ENCODE measurements at regions not wholly inside any gene's neighbourhood (a gene's known extent, or its start where the extent isn't known, plus 50 kb on each side); places are given as distances from the start of the nearest gene placed in this dataset.

DNA sequence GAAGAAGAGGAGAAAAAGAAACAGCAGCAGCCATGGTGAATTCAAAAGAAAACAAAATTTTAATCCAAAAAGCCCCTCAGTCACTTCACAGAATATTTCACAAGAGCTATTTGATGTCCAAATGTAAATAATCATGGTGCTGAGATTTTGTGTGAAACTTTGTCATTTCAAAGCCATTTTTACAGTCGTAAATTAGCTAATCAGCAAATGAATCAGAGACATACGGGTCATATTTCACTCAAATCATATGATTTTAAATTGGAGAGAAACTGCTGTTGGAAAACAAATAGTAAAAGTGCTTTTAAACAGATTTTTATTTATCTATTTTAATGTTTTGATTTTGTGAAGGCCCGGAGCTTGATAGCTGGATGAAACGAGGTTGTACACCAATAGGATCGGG, 101.4 kb upstream of the SMIM23 start:
- Histone ChIP-seq H3K9me3 (ENCODE audit: control insufficient read depth, insufficient read depth, low read length) (no peaks in the 10 kb centered on the region), H3K27me3 (ENCODE audit: control insufficient read depth, insufficient read depth, low read length) (no peaks in the 10 kb centered on the region), H3K36me3 (ENCODE audit: control insufficient read depth, insufficient read depth, low read length) (no peaks in the 10 kb centered on the region), H3K4me3 (ENCODE audit: low read depth, low read length) (no peak overlapping the region), H3K4me1 (ENCODE audit: control insufficient read depth, insufficient read depth, low read length) (peaks cover 5% of the 10 kb centered on the region), H3K9ac (ENCODE audit: low read depth, low read length) (no peak overlapping the region), H3K27ac (ENCODE audit: low read depth, low read length) (no peak overlapping the region)

DNA sequence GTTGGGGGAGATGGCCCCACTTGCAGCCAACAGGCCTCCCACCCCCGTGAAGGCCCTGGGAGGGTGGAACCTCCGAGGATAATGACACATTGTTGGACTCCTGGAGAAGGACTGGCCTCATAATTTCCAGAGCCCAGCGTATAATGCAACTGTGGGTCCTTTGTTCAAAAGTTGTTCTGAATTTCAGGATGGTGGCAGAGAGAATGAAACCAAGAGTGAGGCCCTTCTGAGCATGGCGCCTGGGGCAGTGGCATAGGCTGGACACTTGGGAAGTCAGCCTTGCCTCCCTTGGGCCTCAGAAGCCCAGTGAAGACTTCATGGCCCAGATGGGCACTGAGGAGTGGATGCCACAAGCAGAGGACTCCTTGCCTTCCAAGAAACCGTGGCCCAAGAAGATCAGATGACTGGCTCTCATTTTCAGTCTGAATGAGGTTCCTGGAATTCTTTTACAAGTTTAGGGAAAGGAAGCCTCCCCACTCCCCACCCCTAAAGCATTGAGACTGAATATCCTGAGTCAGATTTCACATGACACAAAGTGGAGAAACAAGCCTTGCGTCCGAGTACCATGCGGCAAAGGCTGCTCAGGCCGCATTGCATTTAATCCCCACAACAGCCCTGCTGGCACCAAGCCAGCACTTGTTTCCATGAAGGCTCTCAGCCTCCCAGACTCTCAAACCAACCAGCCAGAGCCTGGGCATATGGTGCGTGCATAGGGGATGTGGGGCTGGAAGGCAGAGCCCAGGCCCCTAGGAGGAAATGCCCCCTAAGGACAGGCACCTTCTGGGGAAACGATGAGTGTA, 96.7 kb upstream of the SMIM23 start:
- Histone ChIP-seq H3K27me3 (ENCODE audit: control insufficient read depth, insufficient read depth, low read length) (no peaks in the 10 kb centered on the region), H3K9me3 (ENCODE audit: control insufficient read depth, insufficient read depth, low read length) (no peaks in the 10 kb centered on the region), H3K36me3 (ENCODE audit: control insufficient read depth, insufficient read depth, low read length) (no peaks in the 10 kb centered on the region), H3K4me3 (ENCODE audit: low read depth, low read length) (no peak overlapping the region), H3K27ac (ENCODE audit: low read depth, low read length) (no peak overlapping the region), H3K9ac (ENCODE audit: low read depth, low read length) (no peak overlapping the region), H3K4me1 (ENCODE audit: control insufficient read depth, insufficient read depth, low read length) (no peaks in the 10 kb centered on the region; the same call in 1 of the 2 replicates)

DNA sequence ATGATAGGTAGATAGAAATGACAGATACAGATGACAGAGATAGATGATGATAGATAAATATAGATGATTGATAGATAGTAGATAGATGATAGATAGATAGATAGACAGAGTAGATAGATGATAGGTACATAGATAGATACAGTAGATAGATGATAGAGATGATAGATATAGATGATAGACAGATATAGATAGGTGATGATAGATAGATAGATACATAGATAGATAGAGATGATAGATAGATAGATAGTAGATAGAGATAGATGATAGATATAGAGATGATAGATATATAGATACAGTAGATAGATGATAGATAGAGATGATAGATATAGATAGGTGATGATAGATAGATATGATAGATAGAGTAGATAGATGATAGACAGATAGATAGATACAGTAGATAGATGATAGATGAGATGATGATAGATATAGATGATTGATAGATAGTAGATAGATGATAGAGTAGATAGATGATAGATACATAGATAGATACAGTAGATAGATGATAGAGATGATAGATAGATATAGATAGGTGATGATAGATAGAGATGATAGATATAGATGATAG, 95.7 kb upstream of the SMIM23 start:
- no peaks in the 10 kb centered on the region for H3K36me3 ChIP-seq (ENCODE audit: control insufficient read depth, insufficient read depth, low read length)
- H3K4me3 ChIP-seq (ENCODE audit: low read depth, low read length): no peak overlapping the region
- no peak overlapping the region for H3K9ac ChIP-seq (ENCODE audit: low read depth, low read length)
- H3K9me3 ChIP-seq (ENCODE audit: control insufficient read depth, insufficient read depth, low read length): no peaks in the 10 kb centered on the region
- no peak overlapping the region for H3K27ac ChIP-seq (ENCODE audit: low read depth, low read length)
- no peaks in the 10 kb centered on the region for H3K4me1 ChIP-seq (ENCODE audit: control insufficient read depth, insufficient read depth, low read length)
- no peaks in the 10 kb centered on the region for H3K27me3 ChIP-seq (ENCODE audit: control insufficient read depth, insufficient read depth, low read length)

DNA sequence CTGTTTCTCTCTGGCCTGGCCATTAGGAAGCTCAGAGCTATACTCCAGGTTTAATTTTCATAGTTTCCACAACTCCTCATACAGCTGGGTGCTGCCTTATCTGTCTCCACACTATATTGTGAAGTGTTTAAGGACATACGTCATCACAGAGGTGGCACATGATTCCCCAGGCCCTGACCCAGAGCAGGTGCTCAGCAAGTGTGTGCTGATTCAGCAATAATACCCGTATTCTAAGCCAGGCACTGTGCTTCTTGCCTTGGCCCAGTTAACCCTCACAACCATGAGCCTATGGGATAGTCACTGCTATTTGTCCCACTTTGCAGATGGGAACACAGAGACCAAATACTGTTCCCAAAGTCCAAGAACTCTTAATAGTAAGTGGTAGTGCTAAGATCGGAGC, 93.5 kb upstream of the SMIM23 start:
- no peaks in the 10 kb centered on the region for H3K4me1 ChIP-seq (ENCODE audit: control insufficient read depth, insufficient read depth, low read length)
- no peaks in the 10 kb centered on the region for H3K9me3 ChIP-seq (ENCODE audit: control insufficient read depth, insufficient read depth, low read length)
- no peaks in the 10 kb centered on the region for H3K27me3 ChIP-seq (ENCODE audit: control insufficient read depth, insufficient read depth, low read length)
- no peak overlapping the region for H3K4me3 ChIP-seq (ENCODE audit: low read depth, low read length)
- H3K27ac ChIP-seq (ENCODE audit: low read depth, low read length): no peak overlapping the region
- H3K9ac ChIP-seq (ENCODE audit: low read depth, low read length): no peak overlapping the region
- no peaks in the 10 kb centered on the region for H3K36me3 ChIP-seq (ENCODE audit: control insufficient read depth, insufficient read depth, low read length)

DNA sequence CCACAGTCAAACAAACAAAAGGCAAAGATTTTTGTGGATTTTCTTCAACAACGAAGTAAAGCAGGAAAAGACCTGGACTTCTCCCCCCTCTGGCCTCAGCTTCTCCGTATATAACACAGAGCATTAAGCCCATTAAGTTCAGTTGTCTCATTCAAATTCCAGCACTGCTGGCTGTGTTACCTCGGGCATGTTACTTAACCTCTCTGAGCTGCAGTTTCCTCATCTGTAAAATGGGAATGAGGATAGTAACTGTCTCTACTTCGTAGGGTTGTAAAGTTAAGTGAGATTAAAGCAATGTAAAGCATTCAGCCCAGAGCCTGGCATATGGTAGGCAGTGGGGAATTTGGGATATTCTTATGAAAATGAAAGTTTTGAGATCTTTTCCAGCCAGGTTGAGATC, 92.7 kb upstream of the SMIM23 start:
- H3K4me3 ChIP-seq (ENCODE audit: low read depth, low read length): no peak overlapping the region
- H3K36me3 ChIP-seq (ENCODE audit: control insufficient read depth, insufficient read depth, low read length): no peaks in the 10 kb centered on the region
- H3K4me1 ChIP-seq (ENCODE audit: control insufficient read depth, insufficient read depth, low read length): peaks cover under 1% of the 10 kb centered on the region; the same call in 1 of the 2 replicates
- H3K27me3 ChIP-seq (ENCODE audit: control insufficient read depth, insufficient read depth, low read length): no peaks in the 10 kb centered on the region
- H3K9me3 ChIP-seq (ENCODE audit: control insufficient read depth, insufficient read depth, low read length): no peaks in the 10 kb centered on the region
- H3K27ac ChIP-seq (ENCODE audit: low read depth, low read length): no peak overlapping the region
- H3K9ac ChIP-seq (ENCODE audit: low read depth, low read length): no peak overlapping the region

DNA sequence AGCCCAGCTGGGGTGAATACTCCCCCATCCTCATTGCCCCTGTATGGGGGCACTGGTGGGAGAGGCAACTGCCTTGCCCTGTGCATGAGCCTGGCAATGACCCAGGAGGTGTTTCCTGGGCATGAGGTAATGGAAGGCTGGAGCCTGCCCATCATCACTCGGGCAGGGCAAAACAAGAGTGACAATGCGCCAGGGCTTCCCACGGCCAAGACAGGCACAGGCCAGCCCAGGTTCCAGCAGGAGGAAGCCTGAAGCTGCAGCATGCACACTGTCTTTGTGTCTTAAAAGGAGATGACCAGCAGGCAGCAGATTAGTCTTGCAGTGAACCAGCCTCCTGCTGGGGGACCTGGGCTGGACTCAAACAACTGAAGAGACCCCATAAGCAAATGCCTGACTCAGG, 92.2 kb upstream of the SMIM23 start:
- Histone ChIP-seq H3K36me3 (ENCODE audit: control insufficient read depth, insufficient read depth, low read length) (no peaks in the 10 kb centered on the region), H3K27me3 (ENCODE audit: control insufficient read depth, insufficient read depth, low read length) (no peaks in the 10 kb centered on the region), H3K9me3 (ENCODE audit: control insufficient read depth, insufficient read depth, low read length) (no peaks in the 10 kb centered on the region), H3K4me3 (ENCODE audit: low read depth, low read length) (no peak overlapping the region), H3K4me1 (ENCODE audit: control insufficient read depth, insufficient read depth, low read length) (peaks cover 6% of the 10 kb centered on the region), H3K27ac (ENCODE audit: low read depth, low read length) (no peak overlapping the region), H3K9ac (ENCODE audit: low read depth, low read length) (no peak overlapping the region)

DNA sequence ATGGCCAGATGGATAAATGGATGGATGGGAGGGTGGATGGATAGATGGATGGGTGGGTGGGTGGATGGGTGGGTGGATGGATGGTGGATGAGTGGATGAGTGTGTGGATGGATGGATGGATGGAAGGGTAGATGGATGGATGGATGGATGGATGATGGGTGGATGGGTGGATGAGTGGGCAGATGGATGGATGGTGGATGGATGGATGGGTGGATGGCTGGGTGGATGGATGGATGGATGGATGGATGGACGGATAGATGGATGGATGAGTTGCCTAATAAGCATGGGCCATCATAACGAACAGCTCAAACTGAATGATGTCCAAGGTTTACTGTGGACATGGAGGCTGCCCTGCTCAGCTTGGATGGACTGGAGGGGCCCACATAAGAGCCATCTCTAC, 89.8 kb upstream of the SMIM23 start:
- H3K9ac ChIP-seq (ENCODE audit: low read depth, low read length): no peak overlapping the region
- H3K4me1 ChIP-seq (ENCODE audit: control insufficient read depth, insufficient read depth, low read length): peaks cover 8% of the 10 kb centered on the region
- H3K4me3 ChIP-seq (ENCODE audit: low read depth, low read length): no peak overlapping the region
- no peaks in the 10 kb centered on the region for H3K27me3 ChIP-seq (ENCODE audit: control insufficient read depth, insufficient read depth, low read length)
- no peaks in the 10 kb centered on the region for H3K36me3 ChIP-seq (ENCODE audit: control insufficient read depth, insufficient read depth, low read length)
- no peaks in the 10 kb centered on the region for H3K9me3 ChIP-seq (ENCODE audit: control insufficient read depth, insufficient read depth, low read length)
- H3K27ac ChIP-seq (ENCODE audit: low read depth, low read length): no peak overlapping the region

DNA sequence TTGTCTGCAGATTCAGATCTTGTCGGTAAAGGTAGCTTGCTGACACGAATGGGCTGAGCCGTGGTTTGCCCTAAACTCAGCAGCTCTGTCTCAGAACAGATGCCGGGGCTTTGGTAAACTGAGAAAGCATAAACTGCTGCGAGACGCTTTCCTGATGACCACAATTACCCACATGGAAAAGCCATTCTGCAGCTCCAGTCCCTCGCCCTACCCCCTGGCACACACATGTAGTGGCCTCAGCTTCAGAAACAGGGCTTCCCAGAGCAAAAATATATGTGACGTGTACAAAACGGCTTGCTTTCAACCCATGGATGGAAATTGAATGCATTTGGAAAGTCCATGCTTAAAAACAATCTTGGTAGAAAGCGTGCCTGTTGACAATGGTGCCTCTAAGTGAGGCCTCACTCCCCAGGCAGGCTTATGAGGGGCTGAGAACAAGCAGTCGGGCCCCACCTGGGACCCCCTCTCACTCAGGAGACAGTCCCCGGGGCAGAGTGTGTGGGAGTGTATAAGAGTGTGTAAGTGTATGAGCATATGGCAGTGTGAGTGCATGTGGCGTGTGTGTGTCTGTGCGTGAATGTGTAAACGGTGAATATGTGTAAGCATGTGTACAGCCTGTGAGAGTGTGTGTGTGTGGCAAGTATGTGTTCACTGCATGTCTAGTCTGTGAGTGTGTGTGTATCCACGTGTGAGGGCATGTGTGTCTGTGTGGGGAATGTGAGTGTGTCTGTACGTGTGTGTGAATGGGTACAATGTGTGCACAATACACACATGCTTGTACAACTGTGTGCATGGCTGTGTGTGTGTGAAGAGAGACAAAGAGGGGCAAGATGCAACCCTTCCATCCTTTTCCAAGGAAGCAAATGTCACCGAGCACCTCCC, 88.2 kb upstream of the SMIM23 start:
- Histone ChIP-seq H3K9ac (ENCODE audit: low read depth, low read length) (no peak overlapping the region), H3K36me3 (ENCODE audit: control insufficient read depth, insufficient read depth, low read length) (no peaks in the 10 kb centered on the region), H3K4me3 (ENCODE audit: low read depth, low read length) (no peak overlapping the region), H3K4me1 (ENCODE audit: control insufficient read depth, insufficient read depth, low read length) (peaks cover 8% of the 10 kb centered on the region), H3K27ac (ENCODE audit: low read depth, low read length) (no peak overlapping the region), H3K27me3 (ENCODE audit: control insufficient read depth, insufficient read depth, low read length) (no peaks in the 10 kb centered on the region), H3K9me3 (ENCODE audit: control insufficient read depth, insufficient read depth, low read length) (no peaks in the 10 kb centered on the region)

DNA sequence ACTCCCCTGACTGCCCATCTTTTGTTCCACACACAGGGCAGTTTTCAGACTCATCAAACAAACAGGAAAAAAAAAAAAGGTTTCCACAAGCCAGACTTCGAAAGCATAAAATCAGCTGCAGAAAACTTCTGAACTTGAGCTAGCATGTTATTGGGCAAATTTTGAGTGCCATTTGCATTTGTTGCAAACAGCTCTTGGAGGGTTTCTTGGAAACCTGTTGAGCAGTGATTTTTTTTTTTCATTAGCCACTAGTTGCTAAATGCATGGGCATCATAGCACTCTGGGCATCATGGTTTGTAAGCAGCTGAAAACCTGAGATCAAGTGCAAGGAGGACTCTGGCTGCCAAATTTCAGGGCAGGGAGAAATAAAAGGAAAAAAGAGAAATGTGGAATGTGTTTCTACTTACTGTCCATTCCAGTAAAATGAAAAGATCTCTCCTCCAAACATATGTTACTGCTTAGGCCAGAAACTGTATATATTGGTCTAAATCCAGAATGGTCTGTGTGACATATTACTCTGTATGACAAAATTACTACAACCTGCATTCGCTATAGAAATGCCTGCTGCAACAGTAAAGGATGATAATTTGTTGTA, 85.2 kb upstream of the SMIM23 start:
- Histone ChIP-seq H3K9ac (ENCODE audit: low read depth, low read length) (no peak overlapping the region), H3K27ac (ENCODE audit: low read depth, low read length) (no peak overlapping the region), H3K9me3 (ENCODE audit: control insufficient read depth, insufficient read depth, low read length) (no peaks in the 10 kb centered on the region), H3K27me3 (ENCODE audit: control insufficient read depth, insufficient read depth, low read length) (no peaks in the 10 kb centered on the region), H3K4me1 (ENCODE audit: control insufficient read depth, insufficient read depth, low read length) (peaks cover 8% of the 10 kb centered on the region), H3K4me3 (ENCODE audit: low read depth, low read length) (no peak overlapping the region), H3K36me3 (ENCODE audit: control insufficient read depth, insufficient read depth, low read length) (no peaks in the 10 kb centered on the region)

DNA sequence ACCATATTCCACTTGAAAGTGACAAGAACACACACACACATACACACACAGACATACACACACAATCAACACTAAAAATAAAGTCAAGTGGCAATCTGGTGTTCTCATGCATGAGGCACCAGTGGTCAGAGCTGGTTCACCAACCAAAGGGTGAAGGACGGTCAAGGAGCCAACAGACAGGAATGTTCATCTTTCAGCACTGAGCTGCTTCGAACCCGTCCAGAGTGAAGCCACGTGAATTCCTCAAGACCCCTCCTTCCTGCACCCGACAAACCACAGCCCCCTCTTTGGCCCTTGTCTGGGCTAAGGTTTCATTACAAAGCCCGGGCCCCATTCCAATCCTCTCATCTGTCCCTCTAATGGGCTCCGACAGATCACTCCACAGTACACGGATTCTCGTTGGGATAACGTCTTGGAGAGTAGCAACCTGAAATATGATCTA, 84.5 kb upstream of the SMIM23 start:
- H3K27ac ChIP-seq (ENCODE audit: low read depth, low read length): no peak overlapping the region
- no peaks in the 10 kb centered on the region for H3K9me3 ChIP-seq (ENCODE audit: control insufficient read depth, insufficient read depth, low read length)
- no peaks in the 10 kb centered on the region for H3K36me3 ChIP-seq (ENCODE audit: control insufficient read depth, insufficient read depth, low read length)
- H3K9ac ChIP-seq (ENCODE audit: low read depth, low read length): no peak overlapping the region
- peaks cover 8% of the 10 kb centered on the region for H3K4me1 ChIP-seq (ENCODE audit: control insufficient read depth, insufficient read depth, low read length)
- no peaks in the 10 kb centered on the region for H3K27me3 ChIP-seq (ENCODE audit: control insufficient read depth, insufficient read depth, low read length)
- no peak overlapping the region for H3K4me3 ChIP-seq (ENCODE audit: low read depth, low read length)
